IMR-90 (cell line): ENCODE measurements at regions not wholly inside any gene's neighbourhood (a gene's known extent, or its start where the extent isn't known, plus 50 kb on each side); places are given as distances from the start of the nearest gene placed in this dataset.

ENCODE experiments used
- ATAC-seq: fragments of 200-7000 bp; cut with Tn5 transposase; 2 replicates; pipeline ENCODE4 v1.9.1; 2020; ENCODE audit warnings: low read depth, mild to moderate bottlenecking, moderate library complexity
- BruUV-seq: library from RNA; stranded (reverse); fragments of 400-500 nt; replicated peaks from 2 replicates; lab custom pipeline; 2021; lab: Mats Ljungman, UMichigan
- CTCF ChIA-PET: fragments of 300-600 bp; formaldehyde crosslinking; extraction: SDS; loops from one replicate; lab custom pipeline; 2021; ENCODE audit warnings: antibody characterized with exemption; lab: Yijun Ruan, JAX
- POLR2A ChIA-PET: fragments of 300-600 bp; sonication (Branson Sonifier 250); formaldehyde crosslinking; loops from one replicate; lab custom pipeline; 2022; ENCODE audit warnings: antibody characterized with exemption; ENCODE audit not compliant: unreplicated experiment; lab: Charles Lee
- DNase-seq: peaks from one replicate; pipeline ENCODE4 v3.0.0; 2013
- H2AFZ ChIP-seq: replicated peaks from 2 replicates; pipeline ENCODE3; 2013; ENCODE audit warnings: low read length, mild to moderate bottlenecking; ENCODE audit not compliant: poor library complexity
- H2AK5ac ChIP-seq: 2 replicates; pipeline ENCODE4 v1.6.1; 2013; ENCODE audit warnings: low read depth, low read length, inconsistent platforms
- H2AK9ac ChIP-seq: replicated peaks from 2 replicates; pipeline ENCODE3; 2013; ENCODE audit warnings: mild to moderate bottlenecking, low read depth, low read length, moderate library complexity; ENCODE audit not compliant: poor library complexity
- H2BK120ac ChIP-seq: 2 replicates; pipeline ENCODE4 v1.6.1; 2013; ENCODE audit warnings: low read depth, low read length, inconsistent platforms
- H2BK15ac ChIP-seq: 3 replicates; pipeline ENCODE4 v1.6.1; 2013; ENCODE audit warnings: low read depth, low read length, inconsistent platforms
- H2BK20ac ChIP-seq: 2 replicates; pipeline ENCODE4 v1.6.1; 2013; ENCODE audit warnings: low read depth, mild to moderate bottlenecking, inconsistent platforms, low read length, moderate library complexity
- H2BK5ac ChIP-seq: 2 replicates; pipeline ENCODE4 v1.6.1; 2013; ENCODE audit warnings: mild to moderate bottlenecking, low read depth, low read length, inconsistent platforms; ENCODE audit not compliant: poor library complexity, severe bottlenecking
- H3K14ac ChIP-seq: replicated peaks from 2 replicates; pipeline ENCODE4 v1.6.1; 2013; ENCODE audit warnings: low read depth, low read length, inconsistent platforms
- H3K18ac ChIP-seq: 2 replicates; pipeline ENCODE4 v1.6.1; 2013; ENCODE audit warnings: low read depth, low read length, control low read depth
- H3K23ac ChIP-seq: 2 replicates; pipeline ENCODE4 v1.6.1; 2013; ENCODE audit warnings: low read depth, low read length, inconsistent platforms
- H3K27ac ChIP-seq: 2 replicates; pipeline ENCODE4 v1.5.1; 2013; ENCODE audit warnings: mild to moderate bottlenecking, control low read depth, low read length; ENCODE audit not compliant: insufficient read depth
- H3K27me3 ChIP-seq: 2 replicates; pipeline ENCODE4 v1.6.1; 2013; ENCODE audit warnings: low read length; ENCODE audit not compliant: control insufficient read depth, insufficient read depth
- H3K36me3 ChIP-seq: 2 replicates; pipeline ENCODE4 v1.6.1; 2013; ENCODE audit warnings: low read length, mixed read lengths; ENCODE audit not compliant: control insufficient read depth, insufficient read depth
- H3K4ac ChIP-seq: 2 replicates; pipeline ENCODE4 v1.6.1; 2013; ENCODE audit warnings: low read depth, low read length, inconsistent platforms
- H3K4me1 ChIP-seq: 2 replicates; pipeline ENCODE4 v1.6.1; 2013; ENCODE audit warnings: low read length, mixed read lengths; ENCODE audit not compliant: control insufficient read depth, insufficient read depth
- H3K4me2 ChIP-seq: 2 replicates; pipeline ENCODE4 v1.6.1; 2013; ENCODE audit warnings: low read depth, mild to moderate bottlenecking, control low read depth, low read length, moderate library complexity
- H3K4me3 ChIP-seq: 2 replicates; pipeline ENCODE4 v1.5.1; 2013; ENCODE audit warnings: low read depth, mild to moderate bottlenecking, control low read depth, low read length, moderate library complexity; ENCODE audit not compliant: insufficient read depth
- H3K56ac ChIP-seq: 2 replicates; pipeline ENCODE4 v1.6.1; 2013; ENCODE audit warnings: low read length, inconsistent platforms; ENCODE audit not compliant: insufficient read depth; ENCODE audit errors: extremely low read depth
- H3K79me1 ChIP-seq, 2 experiments: 2 replicates each; pipeline ENCODE4 v1.6.1; 2013; ENCODE audit warnings: low read length in 2 of 2, inconsistent platforms in 1 of 2, low read depth in 1 of 2
- H3K9ac ChIP-seq: 2 replicates; pipeline ENCODE4 v1.6.1; 2013; ENCODE audit warnings: low read depth, low read length, control low read depth
- H3K9me1 ChIP-seq: 2 replicates; pipeline ENCODE4 v1.6.1; 2013; ENCODE audit warnings: low read length, inconsistent platforms; ENCODE audit not compliant: insufficient read depth
- H3K9me3 ChIP-seq: 2 replicates; pipeline ENCODE4 v1.6.1; 2013; ENCODE audit warnings: low read length; ENCODE audit not compliant: control insufficient read depth, insufficient read depth
- H4K20me1 ChIP-seq: 2 replicates; pipeline ENCODE4 v1.6.1; 2013; ENCODE audit warnings: low read length, inconsistent platforms; ENCODE audit not compliant: insufficient read depth
- H4K5ac ChIP-seq: 2 replicates; pipeline ENCODE4 v1.6.1; 2013; ENCODE audit warnings: mild to moderate bottlenecking, low read depth, low read length, control low read depth
- H4K8ac ChIP-seq, 2 experiments: 2 replicates each; pipeline ENCODE4 v1.6.1; 2013; ENCODE audit warnings: low read depth in 2 of 2, low read length in 2 of 2, control low read depth in 1 of 2, inconsistent platforms in 1 of 2
- H4K91ac ChIP-seq: 2 replicates; pipeline ENCODE4 v1.6.1; 2013; ENCODE audit warnings: low read depth, low read length, inconsistent platforms; ENCODE audit not compliant: insufficient read depth
- RFX5 ChIP-seq: IDR thresholded peaks from 2 replicates; pipeline ENCODE4 v1.8.0; 2012; ENCODE audit warnings: low read depth, mild to moderate bottlenecking, low read length, moderate library complexity
- WGBS, 2 experiments: methylation state at CpG; one replicate each; pipeline versions ENCODE4 v1.1.5 to v1.1.7; 2013; ENCODE audit warnings: missing lambda C conversion rate in 2 of 2; ENCODE audit not compliant: insufficient read length in 1 of 2; ENCODE audit errors: extremely low coverage in 2 of 2; 5-methylcytosine and 5-hydroxymethylcytosine counted together
- dilution Hi-C: fragments of 300-500 bp; cut with HindIII; formaldehyde crosslinking; loops from one replicate; pipeline ENCODE4 v1.14.3; 2018; ENCODE audit warnings: low sequenced_read_pairs; ENCODE audit not compliant: unreplicated experiment
- in situ Hi-C: fragments of 300-500 bp; cut with MboI; formaldehyde crosslinking; loops from 3 replicates; pipeline ENCODE4 v1.14.3; 2019; ENCODE audit warnings: low sequenced_read_pairs, inconsistent platforms, mixed read lengths
- intact Hi-C: fragments of 100-400 bp; cut with micrococcal nuclease; formaldehyde crosslinking; loops from 2 replicates; pipeline ENCODE4 v1.10.0; 2022
- TF ChIP-seq, protein P1 (sequence below): fragments of 150-350 bp; IDR thresholded peaks from 2 replicates; pipeline ENCODE4 v1.6.1; 2016; ENCODE audit warnings: low read depth, mild to moderate bottlenecking, low read length, moderate library complexity, borderline replicate concordance

DNA sequence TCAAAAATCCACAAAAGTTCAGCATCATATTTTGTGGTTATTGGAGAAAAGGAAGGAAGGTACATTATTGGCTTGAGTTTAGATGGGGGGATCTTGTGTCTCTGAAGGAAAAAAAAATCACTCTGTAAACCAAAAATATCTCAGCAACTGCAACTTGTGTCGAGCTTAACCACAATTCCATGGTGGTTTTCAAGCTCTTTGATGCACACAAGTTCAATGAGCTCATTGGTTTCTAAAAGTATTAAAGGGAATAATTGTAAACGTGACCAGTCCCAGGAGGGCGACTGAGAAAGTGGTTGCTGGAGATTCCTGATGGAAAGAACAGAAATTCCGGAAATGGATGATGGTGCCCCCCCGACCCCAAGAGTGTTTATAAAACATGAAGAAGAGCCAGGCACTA lies 173.8 kb downstream of the PSAT1 start:
- H3K4me2 ChIP-seq: no peak overlapping the region
- no peak overlapping the region for H2BK5ac ChIP-seq
- intact Hi-C loops: no loop called here
- DNase-seq: no peak
- in situ Hi-C loops: no loop called here
- no peaks in the 10 kb centered on the region for H3K36me3 ChIP-seq
- no peak overlapping the region for H2BK20ac ChIP-seq
- H3K23ac ChIP-seq: no peak overlapping the region
- H3K56ac ChIP-seq: no peak overlapping the region
- H3K9ac ChIP-seq: no peak overlapping the region
- no peak overlapping the region for H3K4ac ChIP-seq
- H3K4me1 ChIP-seq: no peaks in the 10 kb centered on the region
- no peak overlapping the region for H3K4me3 ChIP-seq
- no peak overlapping the region for H2BK120ac ChIP-seq
- no peak overlapping the region for H3K18ac ChIP-seq
- no peaks in the 10 kb centered on the region for H3K9me1 ChIP-seq
- no peaks in the 10 kb centered on the region for H3K9me3 ChIP-seq
- no peak overlapping the region for H2AK5ac ChIP-seq
- H4K91ac ChIP-seq: no peak overlapping the region
- CTCF ChIA-PET: no interaction called here
- H3K14ac ChIP-seq: no peak overlapping the region
- no peak overlapping the region for H2AFZ ChIP-seq
- ATAC-seq: no peak
- H3K27me3 ChIP-seq: peaks cover 2% of the 10 kb centered on the region
- dilution Hi-C loops: no loop called here
- H2AK9ac ChIP-seq: no peak overlapping the region
- H3K79me1 ChIP-seq: no peaks in the 10 kb centered on the region
- no CpG with 5 or more reads among the region's 5 CpGs for WGBS, 2 experiments
- BruUV-seq: no TSS peak
- POLR2A ChIA-PET: no interaction called here
- no peak overlapping the region for H4K5ac ChIP-seq
- H4K20me1 ChIP-seq: no peaks in the 10 kb centered on the region
- no peak overlapping the region for H4K8ac ChIP-seq
- H2BK15ac ChIP-seq: no peak overlapping the region
- no peak overlapping the region for H3K27ac ChIP-seq
- TF ChIP-seq, protein P1, sequence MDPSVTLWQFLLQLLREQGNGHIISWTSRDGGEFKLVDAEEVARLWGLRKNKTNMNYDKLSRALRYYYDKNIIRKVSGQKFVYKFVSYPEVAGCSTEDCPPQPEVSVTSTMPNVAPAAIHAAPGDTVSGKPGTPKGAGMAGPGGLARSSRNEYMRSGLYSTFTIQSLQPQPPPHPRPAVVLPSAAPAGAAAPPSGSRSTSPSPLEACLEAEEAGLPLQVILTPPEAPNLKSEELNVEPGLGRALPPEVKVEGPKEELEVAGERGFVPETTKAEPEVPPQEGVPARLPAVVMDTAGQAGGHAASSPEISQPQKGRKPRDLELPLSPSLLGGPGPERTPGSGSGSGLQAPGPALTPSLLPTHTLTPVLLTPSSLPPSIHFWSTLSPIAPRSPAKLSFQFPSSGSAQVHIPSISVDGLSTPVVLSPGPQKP: no peak
- no peak for TF ChIP-seq RFX5
